Duodenal mucosa (tissue), 2 donors: ENCODE measurements at regions not wholly inside any gene's neighbourhood (a gene's known extent, or its start where the extent isn't known, plus 50 kb on each side); places are given as distances from the start of the nearest gene placed in this dataset.

Experiments used
- H3K27ac ChIP-seq: one replicate; pipeline ENCODE4 v1.7.0; 2013; ENCODE audit warnings: low read depth, low read length
- H3K27me3 ChIP-seq, 2 donors: one replicate each; pipeline ENCODE4 v1.7.0; 2013; ENCODE audit warnings: low read length in 2 of 2, control low read depth in 1 of 2; ENCODE audit not compliant: insufficient read depth in 2 of 2, control insufficient read depth in 1 of 2
- H3K36me3 ChIP-seq, 2 donors: one replicate each; pipeline ENCODE4 v1.7.0; 2013; ENCODE audit warnings: low read length in 2 of 2, control low read depth in 1 of 2; ENCODE audit not compliant: insufficient read depth in 2 of 2, control insufficient read depth in 1 of 2
- H3K4me1 ChIP-seq, 2 donors: one replicate each; pipeline ENCODE4 v1.7.0; 2013; ENCODE audit warnings: low read length in 2 of 2, control low read depth in 1 of 2; ENCODE audit not compliant: insufficient read depth in 2 of 2, control insufficient read depth in 1 of 2
- H3K4me3 ChIP-seq, 2 donors: one replicate each; pipeline ENCODE4 v1.7.0; 2013; ENCODE audit warnings: low read length in 2 of 2, low read depth in 1 of 2
- H3K9ac ChIP-seq, 2 donors: one replicate each; pipeline ENCODE4 v1.7.0; 2013; ENCODE audit warnings: low read length in 2 of 2, low read depth in 1 of 2
- H3K9me3 ChIP-seq, 2 donors: one replicate each; pipeline ENCODE4 v1.7.0; 2013; ENCODE audit warnings: low read length in 2 of 2, control low read depth in 1 of 2; ENCODE audit not compliant: control insufficient read depth in 1 of 2

GRCh38 chr10:3892440-3893425, 107.7 kb upstream of the KLF6 start:
- Histone ChIP-seq H3K4me1 (peaks cover 8 to 12% of the 10 kb centered on the region in 2 donors), H3K9me3 (no peaks in the 10 kb centered on the region), H3K27me3 (no peaks in the 10 kb centered on the region), H3K4me3 (no peak overlapping the region), H3K27ac (no peak overlapping the region), H3K9ac (no peak overlapping the region), H3K36me3 (no peaks in the 10 kb centered on the region)

GRCh38 chr10:3891396-3891795, 106.4 kb upstream of the KLF6 start:
- Histone ChIP-seq H3K9ac (no peak overlapping the region), H3K36me3 (no peaks in the 10 kb centered on the region), H3K27me3 (no peaks in the 10 kb centered on the region), H3K4me1 (peaks cover 21 to 25% of the 10 kb centered on the region in 2 donors), H3K9me3 (no peaks in the 10 kb centered on the region), H3K4me3 (no peak overlapping the region), H3K27ac (no peak overlapping the region)

GRCh38 chr10:3890602-3891352, 105.8 kb upstream of the KLF6 start:
- Histone ChIP-seq H3K9me3 (no peaks in the 10 kb centered on the region), H3K9ac (no peak overlapping the region), H3K36me3 (no peaks in the 10 kb centered on the region), H3K27me3 (no peaks in the 10 kb centered on the region), H3K4me3 (no peak overlapping the region), H3K4me1 (peaks cover 23 to 26% of the 10 kb centered on the region in 2 donors), H3K27ac (no peak overlapping the region)

GRCh38 chr10:3889961-3890522, 105.0 kb upstream of the KLF6 start:
- Histone ChIP-seq H3K27ac (no peak overlapping the region), H3K9me3 (no peaks in the 10 kb centered on the region), H3K36me3 (no peaks in the 10 kb centered on the region), H3K4me3 (no peak overlapping the region), H3K4me1 (peaks cover 23 to 26% of the 10 kb centered on the region in 2 donors), H3K27me3 (no peaks in the 10 kb centered on the region), H3K9ac (no peak overlapping the region)

- Histone ChIP-seq H3K27ac (peak overlapping the region; percentile 2), H3K27me3 (no peaks in the 10 kb centered on the region), H3K36me3 (no peaks in the 10 kb centered on the region), H3K9ac (peak overlapping the region; percentile 35 to 40), H3K9me3 (no peaks in the 10 kb centered on the region), H3K4me3 (peak overlapping the region in 1 of 2 donors; percentile 21), H3K4me1 (peaks cover 19 to 23% of the 10 kb centered on the region in 2 donors)
Observed at GRCh38 chr10:3887885-3888476, 103.0 kb upstream of the KLF6 start.

GRCh38 chr10:3887404-3887803, 102.4 kb upstream of the KLF6 start:
- H3K4me1 ChIP-seq = peaks cover 19 to 23% of the 10 kb centered on the region in 2 donors
- peak overlapping the region; percentile 7 to 35 for H3K9ac ChIP-seq

GRCh38 chr10:3886641-3887251, 101.7 kb upstream of the KLF6 start:
- H3K4me1 ChIP-seq = peaks cover 19 to 23% of the 10 kb centered on the region in 2 donors
- H3K27me3 ChIP-seq = no peaks in the 10 kb centered on the region
- H3K9ac ChIP-seq = peak overlapping the region; percentile 7 to 20
- H3K4me3 ChIP-seq = no peak overlapping the region
- no peaks in the 10 kb centered on the region for H3K9me3 ChIP-seq
- no peaks in the 10 kb centered on the region for H3K36me3 ChIP-seq
- peak overlapping the region; percentile 51 for H3K27ac ChIP-seq

More at GRCh38 chr10:3887404-3887803, 102.4 kb upstream of the KLF6 start:
- H3K36me3 ChIP-seq = no peaks in the 10 kb centered on the region
- no peaks in the 10 kb centered on the region for H3K27me3 ChIP-seq
- H3K27ac ChIP-seq = peak overlapping the region; percentile 51
- H3K9me3 ChIP-seq = no peaks in the 10 kb centered on the region
- H3K4me3 ChIP-seq = peak overlapping the region in 1 of 2 donors; percentile 34

- H3K9ac ChIP-seq = peak overlapping the region; percentile 7 to 20
- H3K9me3 ChIP-seq = no peaks in the 10 kb centered on the region
- H3K36me3 ChIP-seq = no peaks in the 10 kb centered on the region
- H3K4me3 ChIP-seq = no peak overlapping the region
- H3K27ac ChIP-seq = peak overlapping the region; percentile 47
- H3K27me3 ChIP-seq = no peaks in the 10 kb centered on the region
- H3K4me1 ChIP-seq = peaks cover 19 to 23% of the 10 kb centered on the region in 2 donors
Observed at GRCh38 chr10:3886191-3886590, 101.2 kb upstream of the KLF6 start.

- Histone ChIP-seq H3K27ac (no peak overlapping the region), H3K4me1 (peaks cover 16 to 18% of the 10 kb centered on the region in 2 donors), H3K9me3 (no peaks in the 10 kb centered on the region), H3K9ac (no peak overlapping the region), H3K4me3 (no peak overlapping the region), H3K27me3 (no peaks in the 10 kb centered on the region), H3K36me3 (no peaks in the 10 kb centered on the region)
Observed at GRCh38 chr10:3882855-3883254, 97.8 kb upstream of the KLF6 start.
